H1 (cell line): ENCODE measurements at regions not wholly inside any gene's neighbourhood (a gene's known extent, or its start where the extent isn't known, plus 50 kb on each side); places are given as distances from the start of the nearest gene placed in this dataset.

ENCODE experiments used
- ASH2L ChIP-seq: fragments of 200-600, 300-600 bp; sonication (generic); IDR thresholded peaks from one replicate; pipeline ENCODE4 v1.7.1; 2017; ENCODE audit warnings: low read length
- BACH1 ChIP-seq: IDR thresholded peaks from 2 replicates; pipeline ENCODE4 v1.6.1; 2012; ENCODE audit warnings: low read length, improper control_type of control experiment
- NANOG ChIP-seq: IDR thresholded peaks from 2 replicates; pipeline ENCODE4 v1.6.1; 2011; ENCODE audit warnings: low read length, low read depth, mild to moderate bottlenecking, inconsistent platforms; ENCODE audit not compliant: insufficient read depth, poor library complexity, severe bottlenecking
- SIRT6 ChIP-seq: IDR thresholded peaks from one replicate; pipeline ENCODE4 v1.7.1; 2012; ENCODE audit warnings: low read length, inconsistent platforms
- YY1 ChIP-seq: IDR thresholded peaks from 2 replicates; pipeline ENCODE4 v1.6.1; 2011; ENCODE audit warnings: low read depth, mild to moderate bottlenecking, low read length
- TF ChIP-seq, protein P1 (sequence below), 3 experiments: IDR thresholded peaks; 1 replicate in 2 of 3; 2 replicates in 1 of 3; pipeline versions ENCODE4 v1.5.1 to v1.6.1; 2011; ENCODE audit warnings: low read length in 3 of 3, mild to moderate bottlenecking in 3 of 3, inconsistent platforms in 2 of 3, low read depth in 1 of 3, moderate library complexity in 1 of 3; ENCODE audit not compliant: insufficient read depth in 1 of 3; ENCODE audit errors: control extremely low read depth in 1 of 3

GRCh38 chr13:80452279-80452678 is 111.4 kb upstream of the SPRY2 start:
- TF ChIP-seq BACH1: no peak
- no peak for TF ChIP-seq ASH2L
- no peak for TF ChIP-seq YY1
- no peak for TF ChIP-seq SIRT6
- TF ChIP-seq, protein P1, sequence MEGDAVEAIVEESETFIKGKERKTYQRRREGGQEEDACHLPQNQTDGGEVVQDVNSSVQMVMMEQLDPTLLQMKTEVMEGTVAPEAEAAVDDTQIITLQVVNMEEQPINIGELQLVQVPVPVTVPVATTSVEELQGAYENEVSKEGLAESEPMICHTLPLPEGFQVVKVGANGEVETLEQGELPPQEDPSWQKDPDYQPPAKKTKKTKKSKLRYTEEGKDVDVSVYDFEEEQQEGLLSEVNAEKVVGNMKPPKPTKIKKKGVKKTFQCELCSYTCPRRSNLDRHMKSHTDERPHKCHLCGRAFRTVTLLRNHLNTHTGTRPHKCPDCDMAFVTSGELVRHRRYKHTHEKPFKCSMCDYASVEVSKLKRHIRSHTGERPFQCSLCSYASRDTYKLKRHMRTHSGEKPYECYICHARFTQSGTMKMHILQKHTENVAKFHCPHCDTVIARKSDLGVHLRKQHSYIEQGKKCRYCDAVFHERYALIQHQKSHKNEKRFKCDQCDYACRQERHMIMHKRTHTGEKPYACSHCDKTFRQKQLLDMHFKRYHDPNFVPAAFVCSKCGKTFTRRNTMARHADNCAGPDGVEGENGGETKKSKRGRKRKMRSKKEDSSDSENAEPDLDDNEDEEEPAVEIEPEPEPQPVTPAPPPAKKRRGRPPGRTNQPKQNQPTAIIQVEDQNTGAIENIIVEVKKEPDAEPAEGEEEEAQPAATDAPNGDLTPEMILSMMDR (IDR thresholded peaks at IDR 0.05; ENCODE audit: control extremely low read depth in 1 of 3, insufficient read depth in 1 of 3, low read depth in 1 of 3, low read length in 3 of 3): no peak
- TF ChIP-seq NANOG: no peak
